Caco-2 (cell line): ENCODE measurements at regions not wholly inside any gene's neighbourhood (a gene's known extent, or its start where the extent isn't known, plus 50 kb on each side); places are given as distances from the start of the nearest gene placed in this dataset.
A peak's percentile ranks its signal among the peaks of the same experiment; 100 is the strongest.

Experiments used
- BruUV-seq: library from RNA; stranded (reverse); fragments of 400-500 nt; replicated peaks from 2 replicates; lab custom pipeline; 2021; lab: Mats Ljungman, UMichigan
- CTCF ChIA-PET: fragments of 300-600 bp; sonication (Branson Sonifier 250); formaldehyde crosslinking; loops from one replicate; lab custom pipeline; 2022; ENCODE audit warnings: antibody characterized with exemption; lab: Charles Lee
- POLR2A ChIA-PET: fragments of 300-600 bp; sonication (Branson Sonifier 250); formaldehyde crosslinking; loops from one replicate; lab custom pipeline; 2022; ENCODE audit warnings: antibody characterized with exemption; lab: Charles Lee
- DNase-seq, 2 experiments: peaks; one replicate each; pipeline versions ENCODE4 v3.0.0 to v3.0.0-alpha.2; 2020 to 2022
- H3K27me3 ChIP-seq: replicated peaks from 2 replicates; pipeline ENCODE4 v1.6.0; 2011; ENCODE audit warnings: low read length; ENCODE audit not compliant: control insufficient read depth, insufficient read depth
- H3K36me3 ChIP-seq: 2 replicates; pipeline ENCODE4 v1.5.1; 2011; ENCODE audit warnings: low read length; ENCODE audit not compliant: control insufficient read depth, insufficient read depth
- H3K4me1 ChIP-seq: fragments of 250-450 bp; sonication (Bioruptor Pico); 2 replicates; pipeline ENCODE4 v1.5.1; 2020; ENCODE audit warnings: mild to moderate bottlenecking
- H3K4me3 ChIP-seq: 2 replicates; pipeline ENCODE4 v1.5.1; 2011; ENCODE audit warnings: low read depth, mild to moderate bottlenecking, control low read depth, low read length
- H3K9me3 ChIP-seq: fragments of 250-450 bp; sonication (Bioruptor Pico); 2 replicates; pipeline ENCODE4 v1.5.1; 2020; ENCODE audit warnings: mild to moderate bottlenecking, moderate library complexity
- H3K27ac Mint-ChIP-seq: one replicate; pipeline ENCODE4 v1.8.0; 2022; ENCODE audit warnings: mixed read lengths; ENCODE audit not compliant: unreplicated experiment
- H3K27me3 Mint-ChIP-seq: one replicate; pipeline ENCODE4 v1.8.0; 2022; ENCODE audit warnings: mixed read lengths; ENCODE audit not compliant: insufficient read depth, unreplicated experiment
- H3K36me3 Mint-ChIP-seq: one replicate; pipeline ENCODE4 v1.8.0; 2022; ENCODE audit warnings: mild to moderate bottlenecking, mixed read lengths; ENCODE audit not compliant: insufficient read depth, unreplicated experiment
- H3K4me1 Mint-ChIP-seq: one replicate; pipeline ENCODE4 v1.8.0; 2022; ENCODE audit warnings: low read depth, mixed read lengths; ENCODE audit not compliant: unreplicated experiment
- H3K4me3 Mint-ChIP-seq: one replicate; pipeline ENCODE4 v1.8.0; 2022; ENCODE audit warnings: mild to moderate bottlenecking, moderate library complexity, mixed read lengths; ENCODE audit not compliant: unreplicated experiment
- H3K9me3 Mint-ChIP-seq: one replicate; pipeline ENCODE4 v1.8.0; 2022; ENCODE audit warnings: mixed read lengths; ENCODE audit not compliant: unreplicated experiment
- CTCF ChIP-seq, 2 experiments: fragments of 200-600 bp in 1 of 2; IDR thresholded peaks; 1 replicate in 1 of 2; 2 replicates in 1 of 2; pipeline versions ENCODE4 v1.5.1 to v1.8.0; 2011 to 2022; ENCODE audit warnings: antibody characterized with exemption in 1 of 2, control low read depth in 1 of 2, inconsistent platforms in 1 of 2, low read depth in 1 of 2, low read length in 1 of 2, mild to moderate bottlenecking in 1 of 2, moderate library complexity in 1 of 2; ENCODE audit not compliant: insufficient read depth in 1 of 2, severe bottlenecking in 1 of 2, unreplicated experiment in 1 of 2
- intact Hi-C: fragments of 100-400 bp; cut with micrococcal nuclease; formaldehyde crosslinking; loops from one replicate; pipeline ENCODE4 v1.10.0; 2022; ENCODE audit not compliant: unreplicated experiment

GRCh38 chr19:32287811-32288227, 57.6 kb upstream of the ZNF507 start:
- intact Hi-C loops: loop anchor here (1.0 to 5.0 kb wide), 4 partner anchors 34 to 282 kb away; no protein-coding TSS in a partner anchor

GRCh38 chr19:32289566-32290210, 55.7 kb upstream of the ZNF507 start:
- Mint-ChIP-seq H3K36me3 (no peaks in the 10 kb centered on the region), H3K4me1 (no peaks in the 10 kb centered on the region), H3K27ac (no peak overlapping the region), H3K9me3 (no peaks in the 10 kb centered on the region), H3K27me3 (peaks cover 10% of the 10 kb centered on the region), H3K4me3 (no peak overlapping the region)
- intact Hi-C loops: loop anchor here (5.0 kb wide), 3 partner anchors 33 to 88 kb away; no protein-coding TSS in a partner anchor
- H3K9me3 ChIP-seq: no peaks in the 10 kb centered on the region
- CTCF ChIA-PET: no interaction called here
- H3K27me3 ChIP-seq: no peaks in the 10 kb centered on the region; the same call in 1 of the 2 replicates
- no peak for DNase-seq
- H3K36me3 ChIP-seq: no peaks in the 10 kb centered on the region
- POLR2A ChIA-PET: no interaction called here
- TF ChIP-seq CTCF (IDR thresholded peaks at IDR 0.05; ENCODE audit: insufficient read depth in 1 of 2, low read depth in 1 of 2, low read length in 1 of 2, severe bottlenecking in 1 of 2, unreplicated experiment in 1 of 2): no peak
- BruUV-seq: no TSS peak
- H3K4me1 ChIP-seq: no peaks in the 10 kb centered on the region
- H3K4me3 ChIP-seq: no peak overlapping the region

More at GRCh38 chr19:32287811-32288227, 57.6 kb upstream of the ZNF507 start:
- Mint-ChIP-seq H3K4me1 (no peaks in the 10 kb centered on the region), H3K36me3 (no peaks in the 10 kb centered on the region), H3K27ac (no peak overlapping the region), H3K9me3 (no peaks in the 10 kb centered on the region), H3K27me3 (peaks cover 18% of the 10 kb centered on the region), H3K4me3 (no peak overlapping the region)
- ChIA-PET CTCF (interaction anchor here (0.6 to 1.5 kb wide), 2 partner anchors 282 to 312 kb away, joined by 3 to 4 read pairs; no protein-coding TSS in a partner anchor), POLR2A (no interaction called here)
- BruUV-seq: no TSS peak
- Histone ChIP-seq H3K27me3 (peaks cover 2% of the 10 kb centered on the region; the same call in 1 of the 2 replicates), H3K4me1 (no peaks in the 10 kb centered on the region), H3K36me3 (no peaks in the 10 kb centered on the region), H3K9me3 (no peaks in the 10 kb centered on the region), H3K4me3 (no peak overlapping the region)
- DNase-seq: peak; percentile 62 to 72
- TF ChIP-seq CTCF (IDR thresholded peaks at IDR 0.05; ENCODE audit: insufficient read depth in 1 of 2, low read depth in 1 of 2, low read length in 1 of 2, severe bottlenecking in 1 of 2, unreplicated experiment in 1 of 2): peak; percentile 33 to 62

GRCh38 chr19:32291876-32292275, 53.5 kb upstream of the ZNF507 start:
- Mint-ChIP-seq H3K4me1 (no peaks in the 10 kb centered on the region), H3K36me3 (no peaks in the 10 kb centered on the region), H3K9me3 (no peaks in the 10 kb centered on the region), H3K4me3 (no peak overlapping the region), H3K27me3 (peaks cover 5% of the 10 kb centered on the region), H3K27ac (no peak overlapping the region)
- intact Hi-C loops: no loop called here
- BruUV-seq: no TSS peak
- ChIA-PET CTCF (no interaction called here), POLR2A (no interaction called here)
- Histone ChIP-seq H3K4me1 (no peaks in the 10 kb centered on the region), H3K27me3 (no peaks in the 10 kb centered on the region), H3K36me3 (no peaks in the 10 kb centered on the region), H3K9me3 (no peaks in the 10 kb centered on the region), H3K4me3 (no peak overlapping the region)
- DNase-seq: no peak
- TF ChIP-seq CTCF (IDR thresholded peaks at IDR 0.05; ENCODE audit: insufficient read depth in 1 of 2, low read depth in 1 of 2, low read length in 1 of 2, severe bottlenecking in 1 of 2, unreplicated experiment in 1 of 2): no peak
